ENCODE measurements at regions not wholly inside any gene's neighbourhood (a gene's known extent, or its start where the extent isn't known, plus 50 kb on each side); places are given as distances from the start of the nearest gene placed in this dataset.

GRCh38 chr2:45257820-45258219 is 248.6 kb upstream of the SIX2 start:
- TF ChIP-seq GABPA (IDR thresholded peaks at IDR 0.05 in 1 of 2, conservative IDR thresholded peaks at IDR 0.05 in 1 of 2) (no peak), TAF1 (conservative IDR thresholded peaks at IDR 0.05) (no peak), CTCF (IDR thresholded peaks at IDR 0.05; ENCODE audit: low read depth, low read length, missing input control) (no peak), RAD21 (IDR thresholded peaks at IDR 0.05) (no peak), ZBTB33 (IDR thresholded peaks at IDR 0.05) (no peak), RXRA (IDR thresholded peaks at IDR 0.05) (no peak), MAX (IDR thresholded peaks at IDR 0.05) (no peak), JUND (IDR thresholded peaks at IDR 0.05) (no peak), REST (IDR thresholded peaks at IDR 0.05) (no peak), ATF3 (IDR thresholded peaks at IDR 0.05) (no peak), YY1 (IDR thresholded peaks at IDR 0.05) (no peak)
